GM23338 (cell line): ENCODE measurements at regions not wholly inside any gene's neighbourhood (a gene's known extent, or its start where the extent isn't known, plus 50 kb on each side); places are given as distances from the start of the nearest gene placed in this dataset.

ENCODE experiments used
- ATAC-seq: fragments of 200-7000 bp; cut with Tn5 transposase; 3 replicates; pipeline ENCODE4 v1.9.1; 2020
- DNase-seq: peaks from one replicate; pipeline ENCODE4 v3.0.0-alpha.2; 2015; ENCODE audit warnings: low spot score
- H2AFZ ChIP-seq: fragments of 200-600 bp; sonication (generic); 2 replicates; pipeline ENCODE4 v1.8.0; 2016; ENCODE audit warnings: antibody characterized with exemption, mild to moderate bottlenecking, moderate library complexity
- H3F3A ChIP-seq: fragments of 200-600 bp; sonication (generic); replicated peaks from 2 replicates; pipeline ENCODE4 v1.8.0; 2017; ENCODE audit warnings: antibody characterized with exemption, mixed run types, low read depth
- H3K27ac ChIP-seq: fragments of 200-600 bp; sonication (generic); 2 replicates; pipeline ENCODE4 v1.6.1; 2016; ENCODE audit warnings: low read depth
- H3K27me3 ChIP-seq: fragments of 200-600 bp; sonication (generic); 2 replicates; pipeline ENCODE4 v1.8.0; 2016; ENCODE audit warnings: mild to moderate bottlenecking, mixed run types, moderate library complexity; ENCODE audit not compliant: insufficient read depth
- H3K36me3 ChIP-seq: fragments of 200-600 bp; sonication (generic); 2 replicates; pipeline ENCODE4 v1.8.0; 2016; ENCODE audit warnings: mild to moderate bottlenecking; ENCODE audit not compliant: insufficient read depth
- H3K4me1 ChIP-seq: fragments of 200-600 bp; sonication (generic); 2 replicates; pipeline ENCODE4 v1.8.0; 2016; ENCODE audit warnings: mild to moderate bottlenecking, moderate library complexity; ENCODE audit not compliant: insufficient read depth
- H3K4me2 ChIP-seq: fragments of 200-600 bp; sonication (generic); 2 replicates; pipeline ENCODE4 v1.7.1; 2017; ENCODE audit warnings: mixed run types
- H3K4me3 ChIP-seq: fragments of 200-600 bp; sonication (generic); 2 replicates; pipeline ENCODE4 v1.6.1; 2016; ENCODE audit warnings: mixed run types
- H3K79me2 ChIP-seq: fragments of 200-600 bp; sonication (generic); replicated peaks from 2 replicates; pipeline ENCODE4 v1.8.0; 2017; ENCODE audit warnings: mild to moderate bottlenecking; ENCODE audit not compliant: insufficient read depth
- H3K9me2 ChIP-seq: fragments of 200-600 bp; sonication (generic); 2 replicates; pipeline ENCODE4 v1.8.0; 2017; ENCODE audit not compliant: insufficient read depth
- H4K20me1 ChIP-seq: fragments of 200-600 bp; sonication (generic); replicated peaks from 2 replicates; pipeline ENCODE4 v1.8.0; 2017; ENCODE audit warnings: mild to moderate bottlenecking; ENCODE audit not compliant: insufficient read depth
- H3K27ac Mint-ChIP-seq: 2 replicates; pipeline ENCODE4 v1.8.0; 2020; ENCODE audit warnings: inconsistent platforms, mild to moderate bottlenecking, moderate library complexity, mixed read lengths
- H3K27me3 Mint-ChIP-seq: 3 replicates; pipeline ENCODE4 v1.8.0; 2022; ENCODE audit warnings: low read depth, mild to moderate bottlenecking, moderate library complexity, mixed read lengths, inconsistent platforms; ENCODE audit not compliant: insufficient read depth, poor library complexity
- H3K36me3 Mint-ChIP-seq: 3 replicates; pipeline ENCODE4 v1.8.0; 2021; ENCODE audit warnings: low read depth, mild to moderate bottlenecking, inconsistent platforms, moderate library complexity, mixed read lengths
- H3K4me1 Mint-ChIP-seq: 3 replicates; pipeline ENCODE4 v1.8.0; 2020; ENCODE audit warnings: mild to moderate bottlenecking, inconsistent platforms, mixed read lengths
- H3K4me3 Mint-ChIP-seq: 3 replicates; pipeline ENCODE4 v1.8.0; 2021; ENCODE audit warnings: moderate library complexity, mild to moderate bottlenecking, inconsistent platforms, mixed read lengths
- H3K9me3 Mint-ChIP-seq: 3 replicates; pipeline ENCODE4 v1.8.0; 2020; ENCODE audit warnings: moderate library complexity, mild to moderate bottlenecking, inconsistent platforms, mixed read lengths
- CREB1 ChIP-seq: fragments of 250-450 bp; sonication (Bioruptor Pico); IDR thresholded peaks from 2 replicates; pipeline ENCODE4 v1.5.0; 2020; ENCODE audit warnings: low read depth, mild to moderate bottlenecking, moderate library complexity
- EZH2 ChIP-seq: fragments of 200-600 bp; sonication (generic); IDR thresholded peaks from one replicate; pipeline ENCODE4 v1.8.0; 2017; ENCODE audit warnings: antibody characterized with exemption, mild to moderate bottlenecking, low read depth; ENCODE audit not compliant: unreplicated experiment
- EZH2phosphoT487 ChIP-seq: fragments of 200-600 bp; sonication (generic); IDR thresholded peaks from one replicate; pipeline ENCODE4 v1.8.1; 2018; ENCODE audit warnings: antibody characterized with exemption; ENCODE audit not compliant: unreplicated experiment
- JUNB ChIP-seq: IDR thresholded peaks from one replicate; pipeline ENCODE4 v1.6.1; 2016; ENCODE audit warnings: antibody characterized with exemption; ENCODE audit not compliant: unreplicated experiment
- NANOG ChIP-seq: IDR thresholded peaks from 2 replicates; pipeline ENCODE4 v1.6.1; 2016; ENCODE audit warnings: antibody characterized with exemption, borderline replicate concordance
- POLR2AphosphoS5 ChIP-seq: IDR thresholded peaks from 2 replicates; pipeline ENCODE4 v1.6.1; 2016; ENCODE audit warnings: antibody characterized with exemption, low read depth
- STAT1 ChIP-seq: IDR thresholded peaks from one replicate; pipeline ENCODE4 v1.6.1; 2016; ENCODE audit warnings: antibody characterized with exemption; ENCODE audit not compliant: unreplicated experiment
- ZNF114 ChIP-seq: fragments of 250-450 bp; sonication (Bioruptor Pico); IDR thresholded peaks from 2 replicates; pipeline ENCODE4 v1.5.0; 2020; ENCODE audit warnings: mild to moderate bottlenecking, moderate library complexity
- ZNF331 ChIP-seq: fragments of 250-450 bp; sonication (Bioruptor Pico); IDR thresholded peaks from 2 replicates; pipeline ENCODE4 v1.5.0; 2020; ENCODE audit warnings: low read depth, mild to moderate bottlenecking, moderate library complexity
- TF ChIP-seq, protein P1 (sequence below): IDR thresholded peaks from 2 replicates; pipeline ENCODE4 v1.6.1; 2016; ENCODE audit warnings: antibody characterized with exemption
- TF ChIP-seq, protein P2 (sequence below): fragments of 250-450 bp; sonication (Bioruptor Pico); IDR thresholded peaks from 2 replicates; pipeline ENCODE4 v1.5.0; 2020; ENCODE audit warnings: mild to moderate bottlenecking, moderate library complexity
- TF ChIP-seq, protein P3 (sequence below): IDR thresholded peaks from one replicate; pipeline ENCODE4 v1.6.1; 2018; ENCODE audit warnings: antibody characterized with exemption; ENCODE audit not compliant: unreplicated experiment
- TF ChIP-seq, protein P4 (sequence below), 2 experiments: fragments of 200-600 bp in 1 of 2; sonication (generic) in 1 of 2; conservative IDR thresholded peaks; 2 replicates each; pipeline versions ENCODE4 v1.5.1 to v1.6.1; 2016 to 2017; ENCODE audit warnings: antibody characterized with exemption in 2 of 2, low read depth in 2 of 2, mild to moderate bottlenecking in 2 of 2, moderate library complexity in 1 of 2

DNA sequence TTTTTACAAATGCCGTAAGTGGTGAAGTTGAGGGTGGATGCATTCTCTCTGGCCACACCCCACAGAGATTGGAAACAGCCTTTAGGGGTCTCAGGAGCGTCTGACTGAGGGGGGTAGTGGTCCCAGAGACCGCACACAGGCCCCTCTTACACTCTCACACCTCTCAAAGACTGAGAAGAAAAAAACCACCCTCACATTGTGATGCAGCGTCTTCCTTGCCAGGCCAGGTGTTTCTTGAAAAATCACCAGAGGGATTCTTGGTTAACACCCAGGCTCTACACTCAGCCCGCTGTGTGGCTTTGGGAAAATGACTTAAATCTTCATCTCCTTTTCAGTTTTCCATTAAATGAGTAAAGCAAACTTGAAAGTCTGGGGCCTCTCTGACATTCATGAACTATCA is 115.8 kb upstream of the SPTLC3 start:
- no peaks in the 10 kb centered on the region for H3F3A ChIP-seq
- no peak overlapping the region for H3K27ac Mint-ChIP-seq

More for the DNA sequence above, 115.8 kb upstream of the SPTLC3 start:
- Mint-ChIP-seq H3K27me3 (no peaks in the 10 kb centered on the region), H3K4me3 (no peak overlapping the region), H3K9me3 (peaks cover 8% of the 10 kb centered on the region; the same call in 2 of the 3 replicates), H3K36me3 (peaks cover 3% of the 10 kb centered on the region; the same call in 2 of the 3 replicates), H3K4me1 (peaks cover 15% of the 10 kb centered on the region)
- peak overlapping the region; percentile 95 for H2AFZ ChIP-seq
- no peak overlapping the region for H3K4me3 ChIP-seq
- H3K36me3 ChIP-seq, result no peaks in the 10 kb centered on the region
- ATAC-seq, result peak; percentile 61
- no peaks in the 10 kb centered on the region for H4K20me1 ChIP-seq
- H3K27ac ChIP-seq, result no peak overlapping the region
- TF ChIP-seq ZNF114 (CRISPR knock-in tag) (no peak), ZNF331 (CRISPR knock-in tag) (no peak), STAT1 (no peak), NANOG (no peak), POLR2AphosphoS5 (no peak), CREB1 (CRISPR knock-in tag) (no peak), EZH2 (no peak), EZH2phosphoT487 (no peak), JUNB (no peak)
- TF ChIP-seq, protein P1, sequence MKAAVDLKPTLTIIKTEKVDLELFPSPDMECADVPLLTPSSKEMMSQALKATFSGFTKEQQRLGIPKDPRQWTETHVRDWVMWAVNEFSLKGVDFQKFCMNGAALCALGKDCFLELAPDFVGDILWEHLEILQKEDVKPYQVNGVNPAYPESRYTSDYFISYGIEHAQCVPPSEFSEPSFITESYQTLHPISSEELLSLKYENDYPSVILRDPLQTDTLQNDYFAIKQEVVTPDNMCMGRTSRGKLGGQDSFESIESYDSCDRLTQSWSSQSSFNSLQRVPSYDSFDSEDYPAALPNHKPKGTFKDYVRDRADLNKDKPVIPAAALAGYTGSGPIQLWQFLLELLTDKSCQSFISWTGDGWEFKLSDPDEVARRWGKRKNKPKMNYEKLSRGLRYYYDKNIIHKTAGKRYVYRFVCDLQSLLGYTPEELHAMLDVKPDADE, result no peak
- TF ChIP-seq, protein P2, sequence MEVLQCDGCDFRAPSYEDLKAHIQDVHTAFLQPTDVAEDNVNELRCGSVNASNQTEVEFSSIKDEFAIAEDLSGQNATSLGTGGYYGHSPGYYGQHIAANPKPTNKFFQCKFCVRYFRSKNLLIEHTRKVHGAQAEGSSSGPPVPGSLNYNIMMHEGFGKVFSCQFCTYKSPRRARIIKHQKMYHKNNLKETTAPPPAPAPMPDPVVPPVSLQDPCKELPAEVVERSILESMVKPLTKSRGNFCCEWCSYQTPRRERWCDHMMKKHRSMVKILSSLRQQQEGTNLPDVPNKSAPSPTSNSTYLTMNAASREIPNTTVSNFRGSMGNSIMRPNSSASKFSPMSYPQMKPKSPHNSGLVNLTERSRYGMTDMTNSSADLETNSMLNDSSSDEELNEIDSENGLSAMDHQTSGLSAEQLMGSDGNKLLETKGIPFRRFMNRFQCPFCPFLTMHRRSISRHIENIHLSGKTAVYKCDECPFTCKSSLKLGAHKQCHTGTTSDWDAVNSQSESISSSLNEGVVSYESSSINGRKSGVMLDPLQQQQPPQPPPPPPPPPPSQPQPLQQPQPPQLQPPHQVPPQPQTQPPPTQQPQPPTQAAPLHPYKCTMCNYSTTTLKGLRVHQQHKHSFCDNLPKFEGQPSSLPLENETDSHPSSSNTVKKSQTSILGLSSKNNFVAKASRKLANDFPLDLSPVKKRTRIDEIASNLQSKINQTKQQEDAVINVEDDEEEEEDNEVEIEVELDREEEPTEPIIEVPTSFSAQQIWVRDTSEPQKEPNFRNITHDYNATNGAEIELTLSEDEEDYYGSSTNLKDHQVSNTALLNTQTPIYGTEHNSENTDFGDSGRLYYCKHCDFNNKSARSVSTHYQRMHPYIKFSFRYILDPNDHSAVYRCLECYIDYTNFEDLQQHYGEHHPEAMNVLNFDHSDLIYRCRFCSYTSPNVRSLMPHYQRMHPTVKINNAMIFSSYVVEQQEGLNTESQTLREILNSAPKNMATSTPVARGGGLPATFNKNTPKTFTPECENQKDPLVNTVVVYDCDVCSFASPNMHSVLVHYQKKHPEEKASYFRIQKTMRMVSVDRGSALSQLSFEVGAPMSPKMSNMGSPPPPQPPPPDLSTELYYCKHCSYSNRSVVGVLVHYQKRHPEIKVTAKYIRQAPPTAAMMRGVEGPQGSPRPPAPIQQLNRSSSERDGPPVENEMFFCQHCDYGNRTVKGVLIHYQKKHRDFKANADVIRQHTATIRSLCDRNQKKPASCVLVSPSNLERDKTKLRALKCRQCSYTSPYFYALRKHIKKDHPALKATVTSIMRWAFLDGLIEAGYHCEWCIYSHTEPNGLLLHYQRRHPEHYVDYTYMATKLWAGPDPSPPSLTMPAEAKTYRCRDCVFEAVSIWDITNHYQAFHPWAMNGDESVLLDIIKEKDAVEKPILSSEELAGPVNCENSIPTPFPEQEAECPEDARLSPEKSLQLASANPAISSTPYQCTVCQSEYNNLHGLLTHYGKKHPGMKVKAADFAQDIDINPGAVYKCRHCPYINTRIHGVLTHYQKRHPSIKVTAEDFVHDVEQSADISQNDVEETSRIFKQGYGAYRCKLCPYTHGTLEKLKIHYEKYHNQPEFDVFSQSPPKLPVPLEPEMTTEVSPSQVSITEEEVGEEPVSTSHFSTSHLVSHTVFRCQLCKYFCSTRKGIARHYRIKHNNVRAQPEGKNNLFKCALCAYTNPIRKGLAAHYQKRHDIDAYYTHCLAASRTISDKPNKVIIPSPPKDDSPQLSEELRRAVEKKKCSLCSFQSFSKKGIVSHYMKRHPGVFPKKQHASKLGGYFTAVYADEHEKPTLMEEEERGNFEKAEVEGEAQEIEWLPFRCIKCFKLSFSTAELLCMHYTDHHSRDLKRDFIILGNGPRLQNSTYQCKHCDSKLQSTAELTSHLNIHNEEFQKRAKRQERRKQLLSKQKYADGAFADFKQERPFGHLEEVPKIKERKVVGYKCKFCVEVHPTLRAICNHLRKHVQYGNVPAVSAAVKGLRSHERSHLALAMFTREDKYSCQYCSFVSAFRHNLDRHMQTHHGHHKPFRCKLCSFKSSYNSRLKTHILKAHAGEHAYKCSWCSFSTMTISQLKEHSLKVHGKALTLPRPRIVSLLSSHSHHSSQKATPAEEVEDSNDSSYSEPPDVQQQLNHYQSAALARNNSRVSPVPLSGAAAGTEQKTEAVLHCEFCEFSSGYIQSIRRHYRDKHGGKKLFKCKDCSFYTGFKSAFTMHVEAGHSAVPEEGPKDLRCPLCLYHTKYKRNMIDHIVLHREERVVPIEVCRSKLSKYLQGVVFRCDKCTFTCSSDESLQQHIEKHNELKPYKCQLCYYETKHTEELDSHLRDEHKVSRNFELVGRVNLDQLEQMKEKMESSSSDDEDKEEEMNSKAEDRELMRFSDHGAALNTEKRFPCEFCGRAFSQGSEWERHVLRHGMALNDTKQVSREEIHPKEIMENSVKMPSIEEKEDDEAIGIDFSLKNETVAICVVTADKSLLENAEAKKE, result no peak
- TF ChIP-seq, protein P3, sequence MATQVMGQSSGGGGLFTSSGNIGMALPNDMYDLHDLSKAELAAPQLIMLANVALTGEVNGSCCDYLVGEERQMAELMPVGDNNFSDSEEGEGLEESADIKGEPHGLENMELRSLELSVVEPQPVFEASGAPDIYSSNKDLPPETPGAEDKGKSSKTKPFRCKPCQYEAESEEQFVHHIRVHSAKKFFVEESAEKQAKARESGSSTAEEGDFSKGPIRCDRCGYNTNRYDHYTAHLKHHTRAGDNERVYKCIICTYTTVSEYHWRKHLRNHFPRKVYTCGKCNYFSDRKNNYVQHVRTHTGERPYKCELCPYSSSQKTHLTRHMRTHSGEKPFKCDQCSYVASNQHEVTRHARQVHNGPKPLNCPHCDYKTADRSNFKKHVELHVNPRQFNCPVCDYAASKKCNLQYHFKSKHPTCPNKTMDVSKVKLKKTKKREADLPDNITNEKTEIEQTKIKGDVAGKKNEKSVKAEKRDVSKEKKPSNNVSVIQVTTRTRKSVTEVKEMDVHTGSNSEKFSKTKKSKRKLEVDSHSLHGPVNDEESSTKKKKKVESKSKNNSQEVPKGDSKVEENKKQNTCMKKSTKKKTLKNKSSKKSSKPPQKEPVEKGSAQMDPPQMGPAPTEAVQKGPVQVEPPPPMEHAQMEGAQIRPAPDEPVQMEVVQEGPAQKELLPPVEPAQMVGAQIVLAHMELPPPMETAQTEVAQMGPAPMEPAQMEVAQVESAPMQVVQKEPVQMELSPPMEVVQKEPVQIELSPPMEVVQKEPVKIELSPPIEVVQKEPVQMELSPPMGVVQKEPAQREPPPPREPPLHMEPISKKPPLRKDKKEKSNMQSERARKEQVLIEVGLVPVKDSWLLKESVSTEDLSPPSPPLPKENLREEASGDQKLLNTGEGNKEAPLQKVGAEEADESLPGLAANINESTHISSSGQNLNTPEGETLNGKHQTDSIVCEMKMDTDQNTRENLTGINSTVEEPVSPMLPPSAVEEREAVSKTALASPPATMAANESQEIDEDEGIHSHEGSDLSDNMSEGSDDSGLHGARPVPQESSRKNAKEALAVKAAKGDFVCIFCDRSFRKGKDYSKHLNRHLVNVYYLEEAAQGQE, result no peak
- TF ChIP-seq, protein P4, sequence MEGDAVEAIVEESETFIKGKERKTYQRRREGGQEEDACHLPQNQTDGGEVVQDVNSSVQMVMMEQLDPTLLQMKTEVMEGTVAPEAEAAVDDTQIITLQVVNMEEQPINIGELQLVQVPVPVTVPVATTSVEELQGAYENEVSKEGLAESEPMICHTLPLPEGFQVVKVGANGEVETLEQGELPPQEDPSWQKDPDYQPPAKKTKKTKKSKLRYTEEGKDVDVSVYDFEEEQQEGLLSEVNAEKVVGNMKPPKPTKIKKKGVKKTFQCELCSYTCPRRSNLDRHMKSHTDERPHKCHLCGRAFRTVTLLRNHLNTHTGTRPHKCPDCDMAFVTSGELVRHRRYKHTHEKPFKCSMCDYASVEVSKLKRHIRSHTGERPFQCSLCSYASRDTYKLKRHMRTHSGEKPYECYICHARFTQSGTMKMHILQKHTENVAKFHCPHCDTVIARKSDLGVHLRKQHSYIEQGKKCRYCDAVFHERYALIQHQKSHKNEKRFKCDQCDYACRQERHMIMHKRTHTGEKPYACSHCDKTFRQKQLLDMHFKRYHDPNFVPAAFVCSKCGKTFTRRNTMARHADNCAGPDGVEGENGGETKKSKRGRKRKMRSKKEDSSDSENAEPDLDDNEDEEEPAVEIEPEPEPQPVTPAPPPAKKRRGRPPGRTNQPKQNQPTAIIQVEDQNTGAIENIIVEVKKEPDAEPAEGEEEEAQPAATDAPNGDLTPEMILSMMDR (conservative IDR thresholded peaks at IDR 0.05; ENCODE audit: low read depth in 2 of 2), result no peak
- H3K4me2 ChIP-seq, result peak overlapping the region; percentile 59
- peak; percentile 6 for DNase-seq
- no peaks in the 10 kb centered on the region for H3K79me2 ChIP-seq
- no peaks in the 10 kb centered on the region for H3K27me3 ChIP-seq
- H3K9me2 ChIP-seq, result peaks cover 14% of the 10 kb centered on the region
- 0 out of 2 replicates have a peak, but pooled peaks cover 11% of the 10 kb centered on the region for H3K4me1 ChIP-seq
